B cell (primary cell): ENCODE measurements at regions not wholly inside any gene's neighbourhood (a gene's known extent, or its start where the extent isn't known, plus 50 kb on each side); places are given as distances from the start of the nearest gene placed in this dataset.

Experiments used
- ATAC-seq: fragments of 200-7000 bp; cut with Tn5 transposase; one replicate; pipeline ENCODE4 v1.10.0; 2021; ENCODE audit warnings: low read depth, mild to moderate bottlenecking, moderate number of reproducible peaks, moderate library complexity
- CTCF ChIA-PET: fragments of 350-600 bp; sonication (Branson Sonifier 250); formaldehyde crosslinking; loops from one replicate; lab custom pipeline; 2021; ENCODE audit warnings: antibody characterized with exemption, inconsistent platforms; lab: Charles Lee
- POLR2A ChIA-PET: fragments of 350-600 bp; sonication (Branson Sonifier 250); formaldehyde crosslinking; loops from one replicate; lab custom pipeline; 2021; ENCODE audit warnings: antibody characterized with exemption; lab: Charles Lee
- DNase-seq: peaks from one replicate; pipeline ENCODE4 v3.0.0; 2013
- H2AFZ ChIP-seq: 2 replicates; pipeline ENCODE4 v1.6.1; 2012; ENCODE audit warnings: mild to moderate bottlenecking, low read depth, low read length; ENCODE audit not compliant: insufficient read depth, poor library complexity, severe bottlenecking
- H3K27ac ChIP-seq, 2 donors: 1 replicate in 1 of 2; 2 replicates in 1 of 2; pipeline ENCODE4 v1.5.1; 2012 to 2013; ENCODE audit warnings: low read length in 2 of 2, mild to moderate bottlenecking in 2 of 2, moderate library complexity in 1 of 2
- H3K27me3 ChIP-seq, 4 experiments: fragments of 200-600 bp in 1 of 4; sonication (generic) in 1 of 4; replicated peaks in 1 of 4; 1 replicate in 2 of 4; 2 replicates in 2 of 4; pipeline versions ENCODE4 v1.6.1 to v1.7.0; 2013 to 2016; ENCODE audit warnings: low read length in 3 of 4, mild to moderate bottlenecking in 2 of 4, mixed read lengths in 1 of 4, moderate library complexity in 1 of 4; ENCODE audit not compliant: insufficient read depth in 4 of 4, control insufficient read depth in 3 of 4; ENCODE audit errors: control extremely low read depth in 1 of 4
- H3K36me3 ChIP-seq, 2 experiments: replicated peaks in 1 of 2; 1 replicate in 1 of 2; 2 replicates in 1 of 2; pipeline versions ENCODE4 v1.6.1 to v1.7.1; 2013; ENCODE audit warnings: low read length in 1 of 2; ENCODE audit not compliant: insufficient read depth in 2 of 2, control insufficient read depth in 1 of 2; ENCODE audit errors: control extremely low read depth in 1 of 2, extremely low read depth in 1 of 2
- H3K4me1 ChIP-seq, 2 donors: fragments of 200-600 bp in 1 of 2; sonication (generic) in 1 of 2; 1 replicate in 1 of 2; 2 replicates in 1 of 2; pipeline versions ENCODE4 v1.5.1 to v1.6.1; 2013 to 2017; ENCODE audit warnings: low read length in 2 of 2; ENCODE audit not compliant: control insufficient read depth in 2 of 2, insufficient read depth in 2 of 2
- H3K4me2 ChIP-seq: replicated peaks from 2 replicates; pipeline ENCODE3; 2012; ENCODE audit warnings: mild to moderate bottlenecking, low read depth, low read length; ENCODE audit not compliant: poor library complexity, severe bottlenecking
- H3K4me3 ChIP-seq, 5 experiments: fragments of 200-600 bp in 1 of 5; sonication (generic) in 1 of 5; 1 replicate in 3 of 5; 2 replicates in 2 of 5; pipeline versions ENCODE4 v1.5.1 to v1.7.0; 2011 to 2016; ENCODE audit warnings: low read length in 4 of 5, mild to moderate bottlenecking in 4 of 5, low read depth in 2 of 5, control low read depth in 1 of 5, moderate library complexity in 1 of 5; ENCODE audit not compliant: insufficient read depth in 1 of 5; ENCODE audit errors: control extremely low read depth in 1 of 5, extremely low read depth in 1 of 5
- H3K79me2 ChIP-seq: fragments of 200-600 bp; sonication (generic); one replicate; pipeline ENCODE4 v1.6.0; 2016; ENCODE audit warnings: low read length; ENCODE audit not compliant: control insufficient read depth, insufficient read depth
- H3K9ac ChIP-seq: fragments of 200-600 bp; sonication (generic); 2 replicates; pipeline ENCODE4 v1.6.1; 2017; ENCODE audit warnings: mild to moderate bottlenecking, low read length, moderate library complexity
- H3K9me3 ChIP-seq, 3 donors: one replicate each; pipeline versions ENCODE4 v1.6.1 to v1.7.1; 2013; ENCODE audit warnings: low read length in 2 of 3; ENCODE audit not compliant: control insufficient read depth in 2 of 3, insufficient read depth in 1 of 3; ENCODE audit errors: control extremely low read depth in 1 of 3
- H4K20me1 ChIP-seq: 2 replicates; pipeline ENCODE4 v1.6.0; 2012; ENCODE audit warnings: mild to moderate bottlenecking, low read length; ENCODE audit not compliant: insufficient read depth, control insufficient read depth, poor library complexity, severe bottlenecking
- H3K27ac Mint-ChIP-seq: one replicate; pipeline ENCODE4 v1.8.0; 2021; ENCODE audit warnings: mixed read lengths
- H3K27me3 Mint-ChIP-seq: one replicate; pipeline ENCODE4 v1.8.0; 2021; ENCODE audit warnings: mixed read lengths
- H3K4me1 Mint-ChIP-seq: one replicate; pipeline ENCODE4 v1.8.0; 2021; ENCODE audit warnings: mixed read lengths
- H3K4me3 Mint-ChIP-seq: one replicate; pipeline ENCODE4 v1.8.0; 2021; ENCODE audit warnings: mixed read lengths
- H3K9me3 Mint-ChIP-seq: one replicate; pipeline ENCODE4 v1.8.0; 2022; ENCODE audit warnings: mixed read lengths; ENCODE audit not compliant: insufficient read depth
- CTCF ChIP-seq: fragments of 200-600 bp; IDR thresholded peaks from one replicate; pipeline ENCODE4 v1.8.0; 2022; ENCODE audit warnings: antibody characterized with exemption, mild to moderate bottlenecking
- EZH2 ChIP-seq: IDR thresholded peaks from 2 replicates; pipeline ENCODE4 v1.6.1; 2012; ENCODE audit warnings: borderline replicate concordance, low read depth, mild to moderate bottlenecking, moderate library complexity, low read length; ENCODE audit not compliant: insufficient read depth, poor library complexity, severe bottlenecking
- WGBS: methylation state at CpG from one replicate; pipeline ENCODE4 v1.1.5; 2013; ENCODE audit warnings: missing lambda C conversion rate; ENCODE audit not compliant: insufficient coverage; 5-methylcytosine and 5-hydroxymethylcytosine counted together
- intact Hi-C: fragments of 100-400 bp; cut with micrococcal nuclease; formaldehyde crosslinking; loops from one replicate; pipeline ENCODE4 v1.10.0; 2022

GRCh38 chr13:64488731-64489130 is 2741.4 kb downstream of the PCDH9 start:
- ATAC-seq = no peak
- Histone ChIP-seq H3K4me1 (no peaks in the 10 kb centered on the region), H2AFZ (no peak overlapping the region), H3K27me3 (no peaks in the 10 kb centered on the region), H3K4me2 (no peak overlapping the region), H3K79me2 (no peaks in the 10 kb centered on the region), H3K4me3 (no peak overlapping the region), H3K36me3 (no peaks in the 10 kb centered on the region), H3K9ac (no peak overlapping the region), H3K27ac (no peak overlapping the region), H4K20me1 (no peaks in the 10 kb centered on the region), H3K9me3 (no peaks in the 10 kb centered on the region)
- Mint-ChIP-seq H3K27ac (no peak overlapping the region), H3K9me3 (peaks cover 4% of the 10 kb centered on the region), H3K4me3 (no peak overlapping the region), H3K27me3 (no peaks in the 10 kb centered on the region), H3K4me1 (no peaks in the 10 kb centered on the region)
- TF ChIP-seq EZH2 (no peak), CTCF (no peak)
- ChIA-PET POLR2A (no interaction called here), CTCF (interaction anchor here (1.2 kb wide), 1 partner anchor 10 kb away, joined by 3 read pairs; no protein-coding TSS in a partner anchor)
- intact Hi-C loops = no loop called here
- DNase-seq = no peak

GRCh38 chr13:64482373-64482772 is 2747.8 kb downstream of the PCDH9 start:
- CTCF ChIA-PET = no interaction called here
- Histone ChIP-seq H3K9me3 (no peaks in the 10 kb centered on the region), H3K27me3 (no peaks in the 10 kb centered on the region), H3K36me3 (no peaks in the 10 kb centered on the region), H3K4me3 (no peak overlapping the region), H3K4me1 (no peaks in the 10 kb centered on the region), H2AFZ (no peak overlapping the region), H3K27ac (no peak overlapping the region), H3K79me2 (no peaks in the 10 kb centered on the region), H3K4me2 (no peak overlapping the region), H3K9ac (no peak overlapping the region), H4K20me1 (no peaks in the 10 kb centered on the region)
- TF ChIP-seq CTCF = no peak
- no peaks in the 10 kb centered on the region for H3K4me1 Mint-ChIP-seq
- no peaks in the 10 kb centered on the region for H3K27me3 Mint-ChIP-seq
- no peak for ATAC-seq
- intact Hi-C loops = no loop called here
- WGBS = no CpG with 5 or more reads among the region's 3 CpGs
- POLR2A ChIA-PET = no interaction called here
- DNase-seq = no peak
- H3K27ac Mint-ChIP-seq = no peak overlapping the region
- H3K9me3 Mint-ChIP-seq = no peaks in the 10 kb centered on the region
- H3K4me3 Mint-ChIP-seq = no peak overlapping the region
